SK-N-SH (cell line): ENCODE measurements at regions not wholly inside any gene's neighbourhood (a gene's known extent, or its start where the extent isn't known, plus 50 kb on each side); places are given as distances from the start of the nearest gene placed in this dataset.
A peak's percentile ranks its signal among the peaks of the same experiment; 100 is the strongest.

Experiments used
- CTCF ChIA-PET: fragments of 300-600, 350-600 bp; formaldehyde crosslinking; extraction: SDS; loops from one replicate; lab custom pipeline; 2021; lab: Yijun Ruan, JAX
- POLR2A ChIA-PET: fragments of 350-600 bp; sonication (Branson Sonifier 250); formaldehyde crosslinking; extraction: SDS; loops from one replicate; lab custom pipeline; 2020; ENCODE audit warnings: antibody characterized with exemption, inconsistent platforms; lab: Yijun Ruan, JAX
- DNase-seq: peaks from one replicate; pipeline ENCODE4 v3.0.0; 2012
- H2AFZ ChIP-seq: fragments of 200-600 bp; sonication (generic); 2 replicates; pipeline ENCODE4 v1.8.1; 2016; ENCODE audit warnings: antibody characterized with exemption, mild to moderate bottlenecking, low read depth
- H3F3A ChIP-seq: fragments of 200-600 bp; sonication (generic); replicated peaks from 2 replicates; pipeline ENCODE3; 2016; ENCODE audit warnings: antibody characterized with exemption, mild to moderate bottlenecking; ENCODE audit not compliant: insufficient read depth
- H3K27ac ChIP-seq, 2 experiments: fragments of 200-500 bp in 1 of 2; fragments of 200-600 bp in 1 of 2; sonication (Bioruptor generic) in 1 of 2; sonication (generic), shearing (Covaris generic) in 1 of 2; 2 replicates each; pipeline versions ENCODE4 v1.5.1 to v1.6.1; 2014 to 2016; ENCODE audit warnings: low read depth in 2 of 2, inconsistent platforms in 1 of 2, low read length in 1 of 2, mild to moderate bottlenecking in 1 of 2, mixed read lengths in 1 of 2
- H3K27me3 ChIP-seq: fragments of 200-600 bp; sonication (generic), shearing (Covaris generic); 2 replicates; pipeline ENCODE4 v1.6.1; 2016; ENCODE audit warnings: mixed run types; ENCODE audit not compliant: insufficient read depth
- H3K36me3 ChIP-seq, 2 experiments: fragments of 200-500 bp in 1 of 2; fragments of 200-600 bp in 1 of 2; sonication (Bioruptor generic) in 1 of 2; sonication (generic) in 1 of 2; replicated peaks in 1 of 2; 2 replicates each; pipeline versions ENCODE3 to v1.5.1; 2014 to 2016; ENCODE audit warnings: low read length in 1 of 2, mild to moderate bottlenecking in 1 of 2; ENCODE audit not compliant: insufficient read depth in 2 of 2, control insufficient read depth in 1 of 2
- H3K4me1 ChIP-seq, 2 experiments: fragments of 200-500 bp in 1 of 2; fragments of 200-600 bp in 1 of 2; sonication (Bioruptor generic) in 1 of 2; sonication (generic), shearing (Covaris generic) in 1 of 2; 2 replicates each; pipeline versions ENCODE4 v1.5.1 to v1.6.1; 2014 to 2016; ENCODE audit warnings: low read depth in 1 of 2, low read length in 1 of 2, mixed run types in 1 of 2; ENCODE audit not compliant: insufficient read depth in 2 of 2, control insufficient read depth in 1 of 2
- H3K4me2 ChIP-seq: fragments of 200-600 bp; sonication (generic), shearing (Covaris generic); 2 replicates; pipeline ENCODE4 v1.6.1; 2017; ENCODE audit warnings: mixed run types
- H3K4me3 ChIP-seq, 2 experiments: fragments of 200-500 bp in 1 of 2; fragments of 200-600 bp in 1 of 2; sonication (Bioruptor generic) in 1 of 2; sonication (generic), shearing (Covaris generic) in 1 of 2; 2 replicates each; pipeline versions ENCODE4 v1.5.1 to v1.8.1; 2014 to 2016; ENCODE audit warnings: low read depth in 2 of 2, inconsistent platforms in 1 of 2, low read length in 1 of 2, mild to moderate bottlenecking in 1 of 2, mixed read lengths in 1 of 2, moderate library complexity in 1 of 2
- H3K79me2 ChIP-seq: fragments of 200-600 bp; sonication (generic); 2 replicates; pipeline ENCODE4 v1.8.1; 2017; ENCODE audit warnings: mild to moderate bottlenecking; ENCODE audit not compliant: insufficient read depth
- H3K9ac ChIP-seq: fragments of 200-600 bp; sonication (generic); 2 replicates; pipeline ENCODE4 v1.6.1; 2017; ENCODE audit warnings: mixed run types
- H3K9me2 ChIP-seq: fragments of 200-600 bp; sonication (generic); 2 replicates; pipeline ENCODE4 v1.6.1; 2017; ENCODE audit warnings: mixed run types
- H3K9me3 ChIP-seq: fragments of 200-600 bp; sonication (generic); 2 replicates; pipeline ENCODE4 v1.6.1; 2017; ENCODE audit warnings: mixed run types, mild to moderate bottlenecking, moderate library complexity
- H4K20me1 ChIP-seq: fragments of 200-600 bp; sonication (generic); 2 replicates; pipeline ENCODE4 v1.6.1; 2017; ENCODE audit warnings: mild to moderate bottlenecking, mixed run types; ENCODE audit not compliant: insufficient read depth
- CHD2 ChIP-seq: fragments of 150-350 bp; IDR thresholded peaks from 2 replicates; pipeline ENCODE4 v1.6.1; 2018; ENCODE audit warnings: low read length; ENCODE audit not compliant: partially characterized antibody
- CTCF ChIP-seq: fragments of 200-600 bp; sonication (generic); IDR thresholded peaks from 2 replicates; pipeline ENCODE4 v1.6.1; 2017; ENCODE audit warnings: antibody characterized with exemption, mild to moderate bottlenecking, moderate library complexity
- EP300 ChIP-seq, 2 experiments: IDR thresholded peaks; 2 replicates each; pipeline versions ENCODE4 v1.4.0 to v1.6.1; 2012; ENCODE audit warnings: borderline replicate concordance in 1 of 2, low read depth in 1 of 2, low read length in 1 of 2
- FOXJ3 ChIP-seq: sonication (generic); formaldehyde crosslinking; IDR thresholded peaks from 2 replicates; pipeline ENCODE4 v1.5.1; 2020; ENCODE audit warnings: mild to moderate bottlenecking, missing genetic modification reagents
- FOXM1 ChIP-seq: IDR thresholded peaks from 2 replicates; pipeline ENCODE4 v1.4.0; 2012; ENCODE audit warnings: low read depth, mild to moderate bottlenecking
- GABPA ChIP-seq: IDR thresholded peaks from 2 replicates; pipeline ENCODE4 v1.4.0; 2012; ENCODE audit warnings: low read depth, mild to moderate bottlenecking
- JUND ChIP-seq: IDR thresholded peaks from 2 replicates; pipeline ENCODE4 v1.4.0; 2012
- MEF2A ChIP-seq: IDR thresholded peaks from 2 replicates; pipeline ENCODE4 v1.4.0; 2012; ENCODE audit warnings: low read depth, borderline replicate concordance
- NFIC ChIP-seq: IDR thresholded peaks from 2 replicates; pipeline ENCODE4 v1.4.0; 2012; ENCODE audit warnings: borderline replicate concordance
- NRF1 ChIP-seq: IDR thresholded peaks from 2 replicates; pipeline ENCODE4 v1.6.1; 2012; ENCODE audit warnings: low read depth, mild to moderate bottlenecking, low read length
- POLR2AphosphoS5 ChIP-seq: IDR thresholded peaks from 2 replicates; pipeline ENCODE4 v1.6.1; 2012; ENCODE audit warnings: low read depth, low read length
- RAD21 ChIP-seq: IDR thresholded peaks from 2 replicates; pipeline ENCODE4 v1.6.1; 2012; ENCODE audit warnings: mild to moderate bottlenecking, low read length
- RCOR1 ChIP-seq: fragments of 150-350 bp; IDR thresholded peaks from 2 replicates; pipeline ENCODE4 v1.6.1; 2017; ENCODE audit warnings: antibody characterized with exemption, low read length
- REST ChIP-seq: IDR thresholded peaks from 2 replicates; pipeline ENCODE4 v1.6.1; 2012; ENCODE audit warnings: mild to moderate bottlenecking, low read depth, low read length, moderate library complexity
- RFX5 ChIP-seq: IDR thresholded peaks from 2 replicates; pipeline ENCODE4 v1.6.1; 2012; ENCODE audit warnings: mild to moderate bottlenecking, improper control_type of control experiment, low read length
- RXRA ChIP-seq: IDR thresholded peaks from 2 replicates; pipeline ENCODE4 v1.4.0; 2012; ENCODE audit warnings: low read depth, mild to moderate bottlenecking, borderline replicate concordance
- SIN3A ChIP-seq: IDR thresholded peaks from 2 replicates; pipeline ENCODE4 v1.6.1; 2012; ENCODE audit warnings: low read depth, mild to moderate bottlenecking, low read length, moderate library complexity, borderline replicate concordance
- SMC3 ChIP-seq: IDR thresholded peaks from 2 replicates; pipeline ENCODE4 v1.6.1; 2012; ENCODE audit warnings: low read depth, low read length, improper control_type of control experiment
- TEAD4 ChIP-seq: IDR thresholded peaks from 2 replicates; pipeline ENCODE4 v1.4.0; 2012; ENCODE audit warnings: mild to moderate bottlenecking, borderline replicate concordance; ENCODE audit not compliant: insufficient read depth
- USF1 ChIP-seq: IDR thresholded peaks from 2 replicates; pipeline ENCODE4 v1.4.0; 2012; ENCODE audit warnings: low read depth, borderline replicate concordance
- USF2 ChIP-seq: fragments of 150-350 bp; IDR thresholded peaks from 2 replicates; pipeline ENCODE4 v1.6.1; 2017; ENCODE audit warnings: antibody characterized with exemption, low read length, low read depth, borderline replicate concordance
- WGBS: methylation state at CpG from one replicate; pipeline ENCODE4 v1.1.6; 2017; ENCODE audit warnings: low lambda C conversion rate; 5-methylcytosine and 5-hydroxymethylcytosine counted together

- Histone ChIP-seq H3K4me1 (peaks cover 0 to 10% of the 10 kb centered on the region in 2 experiments; a peak in 1 of 4 replicates), H3K79me2 (no peaks in the 10 kb centered on the region), H3K4me3 (peak overlapping the region in 1 of 2 experiments; percentile 15; a peak in 1 of 4 replicates), H3K27me3 (no peaks in the 10 kb centered on the region), H3K9me3 (0 out of 2 replicates have a peak, but pooled peaks cover 6% of the 10 kb centered on the region), H2AFZ (peak overlapping the region; percentile 11; the same call in 1 of the 2 replicates)
- POLR2A ChIA-PET = interaction anchor here (0.6 kb wide), 1 partner anchor 14 kb away, joined by 5 read pairs; no protein-coding TSS in a partner anchor
- TF ChIP-seq NRF1 (no peak), RXRA (no peak), NFIC (no peak), RFX5 (no peak), RAD21 (peak; percentile 77), RCOR1 (peak; percentile 28; the same call in 1 of the 2 replicates), CHD2 (no peak), FOXJ3 (CRISPR knock-in tag) (no peak), USF2 (no peak), MEF2A (no peak), GABPA (no peak), TEAD4 (no peak), EP300 (IDR thresholded peaks at IDR 0.05; ENCODE audit: borderline replicate concordance in 1 of 2, low read depth in 1 of 2, low read length in 1 of 2) (no peak), POLR2AphosphoS5 (no peak), SIN3A (no peak), FOXM1 (no peak), USF1 (no peak), JUND (no peak), CTCF (peak; percentile 91), SMC3 (peak; percentile 81), REST (no peak)
- TF ChIP-seq, all 33 proteins: peak for 4
- Histone ChIP-seq H3K27ac (peak overlapping the region in 1 of 2 experiments; percentile 62; a peak in 2 of 4 replicates), H3F3A (no peaks in the 10 kb centered on the region), H3K4me2 (no peak overlapping the region), H4K20me1 (no peaks in the 10 kb centered on the region), H3K9me2 (no peaks in the 10 kb centered on the region), H3K9ac (no peak overlapping the region), H3K36me3 (no peaks in the 10 kb centered on the region)
- DNase-seq = peak; percentile 66
- WGBS = 25% methylated on average over 8 of the region's 10 CpGs
- CTCF ChIA-PET = interaction anchor here (0.5 to 3.5 kb wide), 43 partner anchors 8 to 1224 kb away, joined by 3 to 33 read pairs (median 4); no protein-coding TSS in a partner anchor
These were observed 108.5 kb upstream of the XYLT1 start for GRCh38 chr16:17578981-17579874.
